ENCODE measurements at regions not wholly inside any gene's neighbourhood (a gene's known extent, or its start where the extent isn't known, plus 50 kb on each side); places are given as distances from the start of the nearest gene placed in this dataset.

- Mint-ChIP-seq H3K27ac (no peak overlapping the region), H3K9me3 (peaks cover 12 to 17% of the 10 kb centered on the region in 2 donors), H3K36me3 (peaks cover 0 to 8% of the 10 kb centered on the region in 2 donors)
- DNase-seq (ENCODE audit: low spot score in 2 of 2) (no peak), ATAC-seq (no peak)
Measured at GRCh38 chr12:115898670-115899069, 378.8 kb downstream of the MED13L start.

GRCh38 chr12:115897729-115898128, 379.8 kb downstream of the MED13L start:
- Mint-ChIP-seq H3K9me3 (peaks cover 12 to 17% of the 10 kb centered on the region in 2 donors), H3K36me3 (peaks cover 0 to 8% of the 10 kb centered on the region in 2 donors), H3K27ac (no peak overlapping the region)
- ATAC-seq: peak in 1 of 2 donors; percentile 38
- no peak for DNase-seq (ENCODE audit: low spot score in 2 of 2)

- ATAC-seq (no peak), DNase-seq (ENCODE audit: low spot score in 2 of 2) (no peak)
- peaks cover 12 to 17% of the 10 kb centered on the region in 2 donors for H3K9me3 Mint-ChIP-seq
- no peak overlapping the region for H3K27ac Mint-ChIP-seq
- H3K36me3 Mint-ChIP-seq: peaks cover 0 to 8% of the 10 kb centered on the region in 2 donors
Measured at GRCh38 chr12:115895247-115895646, 382.2 kb downstream of the MED13L start.

- no peak for DNase-seq (ENCODE audit: low spot score in 2 of 2)
- ATAC-seq: no peak
- H3K9me3 Mint-ChIP-seq: peaks cover 12 to 17% of the 10 kb centered on the region in 2 donors
- peaks cover 0 to 8% of the 10 kb centered on the region in 2 donors for H3K36me3 Mint-ChIP-seq
- H3K27ac Mint-ChIP-seq: no peak overlapping the region
Measured at GRCh38 chr12:115891556-115892164, 385.8 kb downstream of the MED13L start.

- Mint-ChIP-seq H3K36me3 (no peaks in the 10 kb centered on the region), H3K27ac (no peak overlapping the region), H3K9me3 (no peaks in the 10 kb centered on the region)
- ATAC-seq (no peak), DNase-seq (ENCODE audit: low spot score in 2 of 2) (no peak)
Measured at GRCh38 chr12:115886666-115887065, 390.8 kb downstream of the MED13L start.

- DNase-seq (ENCODE audit: low spot score in 2 of 2) (no peak), ATAC-seq (no peak)
- Mint-ChIP-seq H3K9me3 (no peaks in the 10 kb centered on the region), H3K36me3 (no peaks in the 10 kb centered on the region), H3K27ac (no peak overlapping the region)
Measured at GRCh38 chr12:115885040-115885690, 392.3 kb downstream of the MED13L start.

GRCh38 chr12:115882936-115883335, 394.6 kb downstream of the MED13L start:
- no peak for DNase-seq (ENCODE audit: low spot score in 2 of 2)
- Mint-ChIP-seq H3K36me3 (peaks cover 0 to 4% of the 10 kb centered on the region in 2 donors), H3K27ac (no peak overlapping the region), H3K9me3 (no peaks in the 10 kb centered on the region)
- no peak for ATAC-seq

GRCh38 chr12:115880238-115880637, 397.3 kb downstream of the MED13L start:
- ATAC-seq (no peak), DNase-seq (ENCODE audit: low spot score in 2 of 2) (no peak)
- H3K27ac Mint-ChIP-seq: peak overlapping the region in 1 of 2 donors; percentile 68
- H3K9me3 Mint-ChIP-seq: no peaks in the 10 kb centered on the region
- H3K36me3 Mint-ChIP-seq: peaks cover 0 to 4% of the 10 kb centered on the region in 2 donors

GRCh38 chr12:115879354-115879753, 398.1 kb downstream of the MED13L start:
- no peak overlapping the region for H3K27ac Mint-ChIP-seq
- DNase-seq (ENCODE audit: low spot score in 2 of 2) (no peak), ATAC-seq (no peak)
- peaks cover 0 to 4% of the 10 kb centered on the region in 2 donors for H3K36me3 Mint-ChIP-seq
- H3K9me3 Mint-ChIP-seq: no peaks in the 10 kb centered on the region

GRCh38 chr12:115873451-115874082, 403.9 kb downstream of the MED13L start:
- Mint-ChIP-seq H3K9me3 (no peaks in the 10 kb centered on the region), H3K27ac (no peak overlapping the region), H3K36me3 (no peaks in the 10 kb centered on the region)
- ATAC-seq (no peak), DNase-seq (ENCODE audit: low spot score in 2 of 2) (no peak)

- no peaks in the 10 kb centered on the region for H3K9me3 Mint-ChIP-seq
- no peak overlapping the region for H3K27ac Mint-ChIP-seq
- no peak for ATAC-seq
- H3K36me3 Mint-ChIP-seq: no peaks in the 10 kb centered on the region
- no peak for DNase-seq (ENCODE audit: low spot score in 2 of 2)
Measured at GRCh38 chr12:115872919-115873357, 404.6 kb downstream of the MED13L start.

- no peaks in the 10 kb centered on the region for H3K9me3 Mint-ChIP-seq
- no peaks in the 10 kb centered on the region for H3K36me3 Mint-ChIP-seq
- ATAC-seq (no peak), DNase-seq (ENCODE audit: low spot score in 2 of 2) (no peak)
- H3K27ac Mint-ChIP-seq: no peak overlapping the region
Measured at GRCh38 chr12:115872212-115872611, 405.3 kb downstream of the MED13L start.

- Mint-ChIP-seq H3K9me3 (no peaks in the 10 kb centered on the region), H3K27ac (no peak overlapping the region), H3K36me3 (no peaks in the 10 kb centered on the region)
- ATAC-seq (no peak), DNase-seq (ENCODE audit: low spot score in 2 of 2) (no peak)
Measured at GRCh38 chr12:115871714-115872113, 405.8 kb downstream of the MED13L start.

- Mint-ChIP-seq H3K27ac (no peak overlapping the region), H3K9me3 (no peaks in the 10 kb centered on the region), H3K36me3 (no peaks in the 10 kb centered on the region)
- DNase-seq (ENCODE audit: low spot score in 2 of 2): no peak
- ATAC-seq: no peak
Measured at GRCh38 chr12:115870510-115870909, 407.0 kb downstream of the MED13L start.

- no peak for ATAC-seq
- no peaks in the 10 kb centered on the region for H3K9me3 Mint-ChIP-seq
- no peak overlapping the region for H3K27ac Mint-ChIP-seq
- no peak for DNase-seq (ENCODE audit: low spot score in 2 of 2)
- H3K36me3 Mint-ChIP-seq: no peaks in the 10 kb centered on the region
Measured at GRCh38 chr12:115870021-115870420, 407.5 kb downstream of the MED13L start.

- no peaks in the 10 kb centered on the region for H3K9me3 Mint-ChIP-seq
- ATAC-seq: no peak
Measured at GRCh38 chr12:115869604-115870003, 407.9 kb downstream of the MED13L start.

GRCh38 chr12:115868624-115869023, 408.9 kb downstream of the MED13L start:
- no peaks in the 10 kb centered on the region for H3K9me3 Mint-ChIP-seq
- no peaks in the 10 kb centered on the region for H3K36me3 Mint-ChIP-seq
- ATAC-seq (no peak), DNase-seq (ENCODE audit: low spot score in 2 of 2) (no peak)
- H3K27ac Mint-ChIP-seq: no peak overlapping the region

More at GRCh38 chr12:115869604-115870003, 407.9 kb downstream of the MED13L start:
- no peak for DNase-seq (ENCODE audit: low spot score in 2 of 2)
- Mint-ChIP-seq H3K36me3 (no peaks in the 10 kb centered on the region), H3K27ac (no peak overlapping the region)

All from activated naive CD4-positive, alpha-beta T cell treated with anti-CD3 and anti-CD28 coated beads, Interleukin-2, amount 50 U/mL, for 72 hours (primary cell).